ENCODE measurements at regions not wholly inside any gene's neighbourhood (a gene's known extent, or its start where the extent isn't known, plus 50 kb on each side); places are given as distances from the start of the nearest gene placed in this dataset.

GRCh38 chr5:139733698-139734538 is 61.7 kb upstream of the PSD2 start:
- DNase-seq: no peak

- no peak for DNase-seq
These were observed 61.1 kb upstream of the PSD2 start for GRCh38 chr5:139734539-139734916.

- DNase-seq: no peak
These were observed 57.1 kb upstream of the PSD2 start for GRCh38 chr5:139738193-139739149.

GRCh38 chr5:139739150-139739974 is 56.2 kb upstream of the PSD2 start:
- no peak for DNase-seq

- no peak for DNase-seq
These were observed 55.2 kb upstream of the PSD2 start for GRCh38 chr5:139740138-139740991.

GRCh38 chr5:139740992-139741672 is 54.5 kb upstream of the PSD2 start:
- DNase-seq: no peak

GRCh38 chr5:139741823-139742172 is 53.8 kb upstream of the PSD2 start:
- no peak for DNase-seq

- no peak for DNase-seq
These were observed 53.3 kb upstream of the PSD2 start for GRCh38 chr5:139742173-139742903.

- no peak for DNase-seq
These were observed 52.4 kb upstream of the PSD2 start for GRCh38 chr5:139743001-139743771.

GRCh38 chr5:139743804-139744203 is 51.8 kb upstream of the PSD2 start:
- no peak for DNase-seq

GRCh38 chr5:139744471-139745131 is 51.0 kb upstream of the PSD2 start:
- no peak for DNase-seq

GRCh38 chr5:139745132-139745799 is 50.3 kb upstream of the PSD2 start:
- no peak for DNase-seq

- peak; percentile 49 for DNase-seq
These were observed 49.6 kb upstream of the PSD2 start for GRCh38 chr5:139745800-139746690.
